Mesendoderm (in vitro differentiated cells): ENCODE measurements at regions not wholly inside any gene's neighbourhood (a gene's known extent, or its start where the extent isn't known, plus 50 kb on each side); places are given as distances from the start of the nearest gene placed in this dataset.
"Not testable (repeated sequence)": the region's sequence is repeated elsewhere in the genome, so short reads cannot be mapped to it uniquely, and the experiment has no call there.

Source experiments
- DNase-seq: peaks from one replicate; pipeline ENCODE4 v3.0.0; 2013
- H2AK5ac ChIP-seq: 2 replicates; pipeline ENCODE4 v1.6.1; 2013; ENCODE audit warnings: low read length, inconsistent platforms
- H2BK120ac ChIP-seq: 2 replicates; pipeline ENCODE4 v1.6.1; 2013; ENCODE audit warnings: low read depth, mild to moderate bottlenecking, low read length, moderate library complexity, mixed read lengths
- H2BK15ac ChIP-seq: replicated peaks from 2 replicates; pipeline ENCODE4 v1.6.1; 2013; ENCODE audit warnings: low read depth, mild to moderate bottlenecking, moderate library complexity
- H2BK5ac ChIP-seq: 2 replicates; pipeline ENCODE4 v1.6.1; 2013; ENCODE audit warnings: low read length, inconsistent platforms
- H3K18ac ChIP-seq: 2 replicates; pipeline ENCODE4 v1.6.1; 2013; ENCODE audit warnings: mild to moderate bottlenecking, low read length, mixed read lengths
- H3K23ac ChIP-seq: one replicate; pipeline ENCODE4 v1.6.1; 2013; ENCODE audit warnings: low read length
- H3K27ac ChIP-seq: 2 replicates; pipeline ENCODE4 v1.5.1; 2013; ENCODE audit warnings: low read depth, mild to moderate bottlenecking, inconsistent platforms, low read length, moderate library complexity
- H3K27me3 ChIP-seq: 2 replicates; pipeline ENCODE4 v1.6.1; 2013; ENCODE audit warnings: low read length, control low read depth, mild to moderate bottlenecking, inconsistent platforms; ENCODE audit not compliant: insufficient read depth, poor library complexity
- H3K36me3 ChIP-seq: 2 replicates; pipeline ENCODE4 v1.6.1; 2013; ENCODE audit warnings: low read length, inconsistent platforms; ENCODE audit not compliant: control insufficient read depth, insufficient read depth
- H3K4ac ChIP-seq: one replicate; pipeline ENCODE4 v1.6.1; 2013; ENCODE audit warnings: low read depth, mild to moderate bottlenecking, low read length, moderate library complexity
- H3K4me1 ChIP-seq: 2 replicates; pipeline ENCODE4 v1.6.1; 2013; ENCODE audit warnings: low read depth, low read length, inconsistent platforms; ENCODE audit not compliant: control insufficient read depth
- H3K4me2 ChIP-seq: 2 replicates; pipeline ENCODE4 v1.6.1; 2013; ENCODE audit warnings: low read length
- H3K4me3 ChIP-seq: 2 replicates; pipeline ENCODE4 v1.5.1; 2013; ENCODE audit warnings: mild to moderate bottlenecking, low read length
- H3K56ac ChIP-seq: one replicate; pipeline ENCODE4 v1.6.1; 2013; ENCODE audit warnings: low read length
- H3K79me1 ChIP-seq: 2 replicates; pipeline ENCODE4 v1.6.1; 2013; ENCODE audit warnings: low read length, inconsistent platforms
- H3K79me2 ChIP-seq: 2 replicates; pipeline ENCODE4 v1.6.1; 2013; ENCODE audit warnings: mild to moderate bottlenecking, low read length; ENCODE audit not compliant: control insufficient read depth, insufficient read depth
- H3K9ac ChIP-seq: 2 replicates; pipeline ENCODE4 v1.6.1; 2013; ENCODE audit warnings: low read length, inconsistent platforms
- H4K5ac ChIP-seq: one replicate; pipeline ENCODE4 v1.6.1; 2013; ENCODE audit warnings: low read length
- H4K8ac ChIP-seq: one replicate; pipeline ENCODE4 v1.6.1; 2013; ENCODE audit warnings: low read depth, mild to moderate bottlenecking, control low read depth, low read length, moderate library complexity
- WGBS: extraction: QIAGEN DNeasy Blood & Tissue Kit; methylation state at CpG from one replicate; pipeline ENCODE4 v1.1.7; 2013; ENCODE audit warnings: low lambda C conversion rate, missing lambda C conversion rate; ENCODE audit not compliant: insufficient coverage; ENCODE audit errors: extremely low coverage; 5-methylcytosine and 5-hydroxymethylcytosine counted together

GRCh38 chr12:76180401-76181277, 96.2 kb upstream of the NAP1L1 start:
- Histone ChIP-seq H2BK120ac (no peak overlapping the region), H3K23ac (no peak overlapping the region), H3K4ac (no peak overlapping the region), H3K18ac (no peak overlapping the region), H2BK5ac (no peak overlapping the region), H3K9ac (no peak overlapping the region), H4K5ac (no peak overlapping the region), H3K36me3 (no peaks in the 10 kb centered on the region), H3K4me3 (no peak overlapping the region), H3K27me3 (peaks cover 2% of the 10 kb centered on the region), H3K4me2 (no peak overlapping the region), H3K79me1 (no peaks in the 10 kb centered on the region), H2AK5ac (no peak overlapping the region), H3K27ac (no peak overlapping the region), H3K56ac (no peak overlapping the region), H3K4me1 (no peaks in the 10 kb centered on the region), H4K8ac (no peak overlapping the region), H3K79me2 (no peaks in the 10 kb centered on the region), H2BK15ac (no peak overlapping the region)
- WGBS = 100% methylated on average over 1 of the region's 4 CpGs
- peak; percentile 18 for DNase-seq

GRCh38 chr12:76178452-76178851, 94.0 kb upstream of the NAP1L1 start:
- no peak overlapping the region for H3K27ac ChIP-seq
- no peaks in the 10 kb centered on the region for H3K36me3 ChIP-seq
- H2BK15ac ChIP-seq = no peak overlapping the region
- no peak overlapping the region for H4K8ac ChIP-seq
- H3K79me2 ChIP-seq = no peaks in the 10 kb centered on the region
- H3K4ac ChIP-seq = no peak overlapping the region
- no peak overlapping the region for H3K9ac ChIP-seq
- no peaks in the 10 kb centered on the region for H3K4me1 ChIP-seq
- H3K4me3 ChIP-seq = no peak overlapping the region
- no peak overlapping the region for H4K5ac ChIP-seq
- H2BK120ac ChIP-seq = no peak overlapping the region
- no peak overlapping the region for H3K4me2 ChIP-seq
- peaks cover 2% of the 10 kb centered on the region for H3K27me3 ChIP-seq
- H3K18ac ChIP-seq = no peak overlapping the region
- WGBS = no CpG with 5 or more reads among the region's 3 CpGs
- no peak overlapping the region for H3K56ac ChIP-seq
- no peak overlapping the region for H2BK5ac ChIP-seq
- no peaks in the 10 kb centered on the region for H3K79me1 ChIP-seq
- no peak overlapping the region for H3K23ac ChIP-seq
- DNase-seq = no peak
- no peak overlapping the region for H2AK5ac ChIP-seq

GRCh38 chr12:76177821-76178220, 93.3 kb upstream of the NAP1L1 start:
- H2AK5ac ChIP-seq = no peak overlapping the region
- H3K27me3 ChIP-seq = peaks cover 2% of the 10 kb centered on the region
- no peak overlapping the region for H4K8ac ChIP-seq
- no peak overlapping the region for H3K18ac ChIP-seq
- H3K4ac ChIP-seq = no peak overlapping the region
- H2BK5ac ChIP-seq = no peak overlapping the region
- H3K79me1 ChIP-seq = no peaks in the 10 kb centered on the region
- H3K79me2 ChIP-seq = no peaks in the 10 kb centered on the region
- no peak overlapping the region for H3K9ac ChIP-seq
- 100% methylated on average over 2 of the region's 4 CpGs for WGBS
- no peaks in the 10 kb centered on the region for H3K4me1 ChIP-seq
- H3K56ac ChIP-seq = no peak overlapping the region
- no peak overlapping the region for H3K27ac ChIP-seq
- no peak overlapping the region for H2BK120ac ChIP-seq
- H3K4me2 ChIP-seq = no peak overlapping the region
- H3K36me3 ChIP-seq = no peaks in the 10 kb centered on the region
- H3K23ac ChIP-seq = no peak overlapping the region
- H2BK15ac ChIP-seq = no peak overlapping the region
- H3K4me3 ChIP-seq = no peak overlapping the region
- H4K5ac ChIP-seq = no peak overlapping the region
- no peak for DNase-seq

- Histone ChIP-seq H3K4ac (no peak overlapping the region), H2BK5ac (no peak overlapping the region), H4K8ac (no peak overlapping the region), H3K18ac (no peak overlapping the region), H3K27ac (no peak overlapping the region), H4K5ac (no peak overlapping the region), H3K23ac (no peak overlapping the region), H2AK5ac (no peak overlapping the region), H3K4me3 (no peak overlapping the region), H2BK120ac (no peak overlapping the region), H3K27me3 (peaks cover 2% of the 10 kb centered on the region), H3K56ac (no peak overlapping the region), H3K79me2 (no peaks in the 10 kb centered on the region), H3K36me3 (no peaks in the 10 kb centered on the region), H3K4me2 (no peak overlapping the region), H3K9ac (no peak overlapping the region), H3K79me1 (no peaks in the 10 kb centered on the region), H3K4me1 (no peaks in the 10 kb centered on the region), H2BK15ac (no peak overlapping the region)
- no peak for DNase-seq
Measured at GRCh38 chr12:76176940-76177339, 92.5 kb upstream of the NAP1L1 start.

- not testable (repeated sequence) for H3K4ac ChIP-seq, DNase-seq
Measured at GRCh38 chr12:76175946-76176345, 91.5 kb upstream of the NAP1L1 start.

GRCh38 chr12:76173756-76174155, 89.3 kb upstream of the NAP1L1 start:
- Histone ChIP-seq H2AK5ac (no peak overlapping the region), H3K4me2 (no peak overlapping the region), H4K8ac (no peak overlapping the region), H3K79me1 (no peaks in the 10 kb centered on the region), H3K27ac (no peak overlapping the region), H3K4me3 (no peak overlapping the region), H3K79me2 (no peaks in the 10 kb centered on the region), H3K23ac (no peak overlapping the region), H2BK5ac (no peak overlapping the region), H3K36me3 (no peaks in the 10 kb centered on the region), H2BK120ac (no peak overlapping the region), H2BK15ac (no peak overlapping the region), H3K4me1 (no peaks in the 10 kb centered on the region), H3K56ac (no peak overlapping the region), H3K4ac (no peak overlapping the region), H3K9ac (no peak overlapping the region), H3K18ac (no peak overlapping the region), H3K27me3 (no peaks in the 10 kb centered on the region), H4K5ac (no peak overlapping the region)
- WGBS = no CpG with 5 or more reads among the region's 5 CpGs
- DNase-seq = no peak

More at GRCh38 chr12:76175946-76176345, 91.5 kb upstream of the NAP1L1 start:
- H3K9ac ChIP-seq, H3K79me2 ChIP-seq, H2AK5ac ChIP-seq, H3K36me3 ChIP-seq, H2BK120ac ChIP-seq, H4K8ac ChIP-seq, H3K27ac ChIP-seq, H3K27me3 ChIP-seq, H3K4me3 ChIP-seq, H3K18ac ChIP-seq, H2BK15ac ChIP-seq, H4K5ac ChIP-seq, H3K79me1 ChIP-seq, H3K23ac ChIP-seq, H3K4me2 ChIP-seq, H3K4me1 ChIP-seq, H3K56ac ChIP-seq, H2BK5ac ChIP-seq: not testable (repeated sequence)
- WGBS = no CpG with 5 or more reads among the region's 5 CpGs
